Ovary (tissue), 1 donor: ENCODE measurements at regions not wholly inside any gene's neighbourhood (a gene's known extent, or its start where the extent isn't known, plus 50 kb on each side); places are given as distances from the start of the nearest gene placed in this dataset.
"Not testable (repeated sequence)": the region's sequence is repeated elsewhere in the genome, so short reads cannot be mapped to it uniquely, and the experiment has no call there.

Experiments
- EP300 ChIP-seq: sonication (generic); formaldehyde crosslinking; IDR thresholded peaks from one replicate; pipeline ENCODE4 v1.6.1; 2017; ENCODE audit warnings: antibody characterized with exemption
- POLR2A ChIP-seq: fragments of 450-650 bp; IDR thresholded peaks from one replicate; pipeline ENCODE4 v1.6.1; 2017; ENCODE audit warnings: antibody characterized with exemption, mild to moderate bottlenecking, moderate library complexity

GRCh38 chr16:29089679-29090078, 104.8 kb downstream of the LAT start:
- TF ChIP-seq POLR2A, EP300: not testable (repeated sequence)
